B cell (primary cell): ENCODE measurements at regions not wholly inside any gene's neighbourhood (a gene's known extent, or its start where the extent isn't known, plus 50 kb on each side); places are given as distances from the start of the nearest gene placed in this dataset.

Source experiments
- ATAC-seq: fragments of 200-7000 bp; cut with Tn5 transposase; one replicate; pipeline ENCODE4 v1.10.0; 2021; ENCODE audit warnings: low read depth, mild to moderate bottlenecking, moderate number of reproducible peaks, moderate library complexity
- CTCF ChIA-PET: fragments of 350-600 bp; sonication (Branson Sonifier 250); formaldehyde crosslinking; loops from one replicate; lab custom pipeline; 2021; ENCODE audit warnings: antibody characterized with exemption, inconsistent platforms; lab: Charles Lee
- POLR2A ChIA-PET: fragments of 350-600 bp; sonication (Branson Sonifier 250); formaldehyde crosslinking; loops from one replicate; lab custom pipeline; 2021; ENCODE audit warnings: antibody characterized with exemption; lab: Charles Lee
- DNase-seq: peaks from one replicate; pipeline ENCODE4 v3.0.0; 2013
- H2AFZ ChIP-seq: 2 replicates; pipeline ENCODE4 v1.6.1; 2012; ENCODE audit warnings: mild to moderate bottlenecking, low read depth, low read length; ENCODE audit not compliant: insufficient read depth, poor library complexity, severe bottlenecking
- H3K27ac ChIP-seq, 2 donors: 1 replicate in 1 of 2; 2 replicates in 1 of 2; pipeline ENCODE4 v1.5.1; 2012 to 2013; ENCODE audit warnings: low read length in 2 of 2, mild to moderate bottlenecking in 2 of 2, moderate library complexity in 1 of 2
- H3K27me3 ChIP-seq, 4 experiments: fragments of 200-600 bp in 1 of 4; sonication (generic) in 1 of 4; replicated peaks in 1 of 4; 1 replicate in 2 of 4; 2 replicates in 2 of 4; pipeline versions ENCODE4 v1.6.1 to v1.7.0; 2013 to 2016; ENCODE audit warnings: low read length in 3 of 4, mild to moderate bottlenecking in 2 of 4, mixed read lengths in 1 of 4, moderate library complexity in 1 of 4; ENCODE audit not compliant: insufficient read depth in 4 of 4, control insufficient read depth in 3 of 4; ENCODE audit errors: control extremely low read depth in 1 of 4
- H3K36me3 ChIP-seq, 2 experiments: replicated peaks in 1 of 2; 1 replicate in 1 of 2; 2 replicates in 1 of 2; pipeline versions ENCODE4 v1.6.1 to v1.7.1; 2013; ENCODE audit warnings: low read length in 1 of 2; ENCODE audit not compliant: insufficient read depth in 2 of 2, control insufficient read depth in 1 of 2; ENCODE audit errors: control extremely low read depth in 1 of 2, extremely low read depth in 1 of 2
- H3K4me1 ChIP-seq, 2 donors: fragments of 200-600 bp in 1 of 2; sonication (generic) in 1 of 2; 1 replicate in 1 of 2; 2 replicates in 1 of 2; pipeline versions ENCODE4 v1.5.1 to v1.6.1; 2013 to 2017; ENCODE audit warnings: low read length in 2 of 2; ENCODE audit not compliant: control insufficient read depth in 2 of 2, insufficient read depth in 2 of 2
- H3K4me2 ChIP-seq: replicated peaks from 2 replicates; pipeline ENCODE3; 2012; ENCODE audit warnings: mild to moderate bottlenecking, low read depth, low read length; ENCODE audit not compliant: poor library complexity, severe bottlenecking
- H3K4me3 ChIP-seq, 5 experiments: fragments of 200-600 bp in 1 of 5; sonication (generic) in 1 of 5; 1 replicate in 3 of 5; 2 replicates in 2 of 5; pipeline versions ENCODE4 v1.5.1 to v1.7.0; 2011 to 2016; ENCODE audit warnings: low read length in 4 of 5, mild to moderate bottlenecking in 4 of 5, low read depth in 2 of 5, control low read depth in 1 of 5, moderate library complexity in 1 of 5; ENCODE audit not compliant: insufficient read depth in 1 of 5; ENCODE audit errors: control extremely low read depth in 1 of 5, extremely low read depth in 1 of 5
- H3K79me2 ChIP-seq: fragments of 200-600 bp; sonication (generic); one replicate; pipeline ENCODE4 v1.6.0; 2016; ENCODE audit warnings: low read length; ENCODE audit not compliant: control insufficient read depth, insufficient read depth
- H3K9ac ChIP-seq: fragments of 200-600 bp; sonication (generic); 2 replicates; pipeline ENCODE4 v1.6.1; 2017; ENCODE audit warnings: mild to moderate bottlenecking, low read length, moderate library complexity
- H3K9me3 ChIP-seq, 3 donors: one replicate each; pipeline versions ENCODE4 v1.6.1 to v1.7.1; 2013; ENCODE audit warnings: low read length in 2 of 3; ENCODE audit not compliant: control insufficient read depth in 2 of 3, insufficient read depth in 1 of 3; ENCODE audit errors: control extremely low read depth in 1 of 3
- H4K20me1 ChIP-seq: 2 replicates; pipeline ENCODE4 v1.6.0; 2012; ENCODE audit warnings: mild to moderate bottlenecking, low read length; ENCODE audit not compliant: insufficient read depth, control insufficient read depth, poor library complexity, severe bottlenecking
- H3K27ac Mint-ChIP-seq: one replicate; pipeline ENCODE4 v1.8.0; 2021; ENCODE audit warnings: mixed read lengths
- H3K27me3 Mint-ChIP-seq: one replicate; pipeline ENCODE4 v1.8.0; 2021; ENCODE audit warnings: mixed read lengths
- H3K4me1 Mint-ChIP-seq: one replicate; pipeline ENCODE4 v1.8.0; 2021; ENCODE audit warnings: mixed read lengths
- H3K4me3 Mint-ChIP-seq: one replicate; pipeline ENCODE4 v1.8.0; 2021; ENCODE audit warnings: mixed read lengths
- H3K9me3 Mint-ChIP-seq: one replicate; pipeline ENCODE4 v1.8.0; 2022; ENCODE audit warnings: mixed read lengths; ENCODE audit not compliant: insufficient read depth
- EZH2 ChIP-seq: IDR thresholded peaks from 2 replicates; pipeline ENCODE4 v1.6.1; 2012; ENCODE audit warnings: borderline replicate concordance, low read depth, mild to moderate bottlenecking, moderate library complexity, low read length; ENCODE audit not compliant: insufficient read depth, poor library complexity, severe bottlenecking
- WGBS: methylation state at CpG from one replicate; pipeline ENCODE4 v1.1.5; 2013; ENCODE audit warnings: missing lambda C conversion rate; ENCODE audit not compliant: insufficient coverage; 5-methylcytosine and 5-hydroxymethylcytosine counted together
- intact Hi-C: fragments of 100-400 bp; cut with micrococcal nuclease; formaldehyde crosslinking; loops from one replicate; pipeline ENCODE4 v1.10.0; 2022
- TF ChIP-seq, protein P1 (sequence below): fragments of 200-600 bp; IDR thresholded peaks from one replicate; pipeline ENCODE4 v1.8.0; 2022; ENCODE audit warnings: antibody characterized with exemption, mild to moderate bottlenecking

DNA sequence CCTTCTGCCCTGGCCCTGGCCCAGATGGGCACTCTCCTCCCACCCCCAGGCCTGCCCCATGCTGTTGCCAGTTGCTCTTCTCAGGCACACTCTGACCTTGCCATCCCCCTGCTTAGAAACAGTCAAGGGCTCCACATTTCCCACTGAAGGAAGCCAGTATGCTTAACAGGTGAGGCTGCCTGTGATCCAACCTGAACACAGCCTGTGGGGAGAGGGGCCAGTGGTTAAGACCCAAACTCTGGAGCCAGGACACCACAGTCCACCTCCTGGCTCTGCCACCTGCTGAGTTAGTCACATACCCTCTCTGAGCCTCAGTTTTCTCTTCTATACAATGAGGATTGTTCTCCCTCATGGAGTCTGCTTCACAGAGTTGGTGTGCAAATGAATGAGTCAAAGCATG lies 526.9 kb downstream of the MATN1 start:
- H3K4me3 Mint-ChIP-seq = no peak overlapping the region
- ATAC-seq (no peak), DNase-seq (no peak)
- H3K4me1 Mint-ChIP-seq = no peaks in the 10 kb centered on the region
- POLR2A ChIA-PET = no interaction called here
- no peak overlapping the region for H3K9ac ChIP-seq
- no peaks in the 10 kb centered on the region for H3K9me3 Mint-ChIP-seq
- peaks cover 15% of the 10 kb centered on the region for H3K27me3 Mint-ChIP-seq
- no peak overlapping the region for H3K4me3 ChIP-seq
- intact Hi-C loops = no loop called here
- TF ChIP-seq, protein P1, sequence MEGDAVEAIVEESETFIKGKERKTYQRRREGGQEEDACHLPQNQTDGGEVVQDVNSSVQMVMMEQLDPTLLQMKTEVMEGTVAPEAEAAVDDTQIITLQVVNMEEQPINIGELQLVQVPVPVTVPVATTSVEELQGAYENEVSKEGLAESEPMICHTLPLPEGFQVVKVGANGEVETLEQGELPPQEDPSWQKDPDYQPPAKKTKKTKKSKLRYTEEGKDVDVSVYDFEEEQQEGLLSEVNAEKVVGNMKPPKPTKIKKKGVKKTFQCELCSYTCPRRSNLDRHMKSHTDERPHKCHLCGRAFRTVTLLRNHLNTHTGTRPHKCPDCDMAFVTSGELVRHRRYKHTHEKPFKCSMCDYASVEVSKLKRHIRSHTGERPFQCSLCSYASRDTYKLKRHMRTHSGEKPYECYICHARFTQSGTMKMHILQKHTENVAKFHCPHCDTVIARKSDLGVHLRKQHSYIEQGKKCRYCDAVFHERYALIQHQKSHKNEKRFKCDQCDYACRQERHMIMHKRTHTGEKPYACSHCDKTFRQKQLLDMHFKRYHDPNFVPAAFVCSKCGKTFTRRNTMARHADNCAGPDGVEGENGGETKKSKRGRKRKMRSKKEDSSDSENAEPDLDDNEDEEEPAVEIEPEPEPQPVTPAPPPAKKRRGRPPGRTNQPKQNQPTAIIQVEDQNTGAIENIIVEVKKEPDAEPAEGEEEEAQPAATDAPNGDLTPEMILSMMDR = no peak
- TF ChIP-seq EZH2 = no peak
- no peaks in the 10 kb centered on the region for H3K79me2 ChIP-seq
- H3K27me3 ChIP-seq = no peaks in the 10 kb centered on the region
- H4K20me1 ChIP-seq = no peaks in the 10 kb centered on the region
- no peaks in the 10 kb centered on the region for H3K36me3 ChIP-seq
- CTCF ChIA-PET = no interaction called here
- no peak overlapping the region for H2AFZ ChIP-seq
- no peak overlapping the region for H3K4me2 ChIP-seq
- H3K4me1 ChIP-seq = no peaks in the 10 kb centered on the region
- no peak overlapping the region for H3K27ac ChIP-seq
- H3K27ac Mint-ChIP-seq = no peak overlapping the region
- H3K9me3 ChIP-seq = peaks cover 0 to 8% (median 0%) of the 10 kb centered on the region in 3 donors

DNA sequence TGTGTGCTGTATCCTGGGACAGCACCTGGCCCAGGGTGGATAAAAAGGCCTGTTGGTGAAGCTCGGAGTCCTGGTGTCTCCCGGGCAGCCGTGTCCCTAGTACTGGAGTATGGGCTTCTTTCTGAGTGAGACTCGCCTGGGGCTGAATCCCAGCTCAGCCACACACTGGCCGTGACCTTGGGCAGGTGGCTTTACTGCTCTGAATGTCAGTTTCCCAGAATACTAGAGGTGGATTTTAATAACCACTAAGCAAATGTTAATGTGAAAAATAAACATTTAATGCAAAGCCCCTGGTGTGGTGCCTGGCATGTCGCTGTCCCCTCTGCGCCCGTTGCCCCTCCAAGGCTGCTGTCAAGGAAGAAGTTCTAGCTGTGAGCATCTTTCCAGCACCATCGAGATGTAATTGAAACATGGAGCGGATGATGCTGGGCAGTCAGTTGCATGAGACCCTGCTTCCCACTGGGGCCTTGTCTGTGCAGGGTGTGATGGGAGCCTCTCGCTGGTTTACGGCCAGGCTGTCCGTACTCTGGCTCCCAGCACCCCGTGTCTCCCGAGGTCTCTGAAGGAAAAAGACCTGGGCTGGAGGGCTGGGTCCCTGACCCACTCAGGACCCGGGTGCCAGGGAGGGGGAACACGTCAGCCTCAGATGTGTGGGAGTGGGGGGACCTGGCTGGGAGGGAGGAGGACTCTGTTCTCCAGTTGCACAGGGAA lies 527.8 kb downstream of the MATN1 start:
- H3K4me1 ChIP-seq = no peaks in the 10 kb centered on the region
- DNase-seq (no peak), ATAC-seq (no peak)
- Mint-ChIP-seq H3K4me1 (no peaks in the 10 kb centered on the region), H3K4me3 (no peak overlapping the region), H3K9me3 (no peaks in the 10 kb centered on the region), H3K27ac (no peak overlapping the region), H3K27me3 (peaks cover 15% of the 10 kb centered on the region)
- H3K27ac ChIP-seq = no peak overlapping the region
- POLR2A ChIA-PET = no interaction called here
- H3K9ac ChIP-seq = no peak overlapping the region
- H3K4me2 ChIP-seq = no peak overlapping the region
- CTCF ChIA-PET = no interaction called here
- TF ChIP-seq EZH2 = no peak
- TF ChIP-seq, protein P1 = no peak
- no peaks in the 10 kb centered on the region for H3K36me3 ChIP-seq
- peaks cover 0 to 12% (median 0%) of the 10 kb centered on the region in 3 donors for H3K9me3 ChIP-seq
- WGBS = 90% methylated on average over 13 of the region's 17 CpGs
- no peak overlapping the region for H2AFZ ChIP-seq
- H3K4me3 ChIP-seq = no peak overlapping the region
- H4K20me1 ChIP-seq = no peaks in the 10 kb centered on the region
- intact Hi-C loops = no loop called here
- no peaks in the 10 kb centered on the region for H3K79me2 ChIP-seq
- no peaks in the 10 kb centered on the region for H3K27me3 ChIP-seq
